GM21515 (cell line): ENCODE measurements at regions not wholly inside any gene's neighbourhood (a gene's known extent, or its start where the extent isn't known, plus 50 kb on each side); places are given as distances from the start of the nearest gene placed in this dataset.
A peak's percentile ranks its signal among the peaks of the same experiment; 100 is the strongest.
"Not testable (repeated sequence)": the region's sequence is repeated elsewhere in the genome, so short reads cannot be mapped to it uniquely, and the experiment has no call there.

Experiments
- ATAC-seq: cut with Tn5 transposase; IDR thresholded peaks from one replicate; pipeline ENCODE4 v1.9.1; 2021; ENCODE audit not compliant: unreplicated experiment

- no peak for ATAC-seq
These were observed 195.5 kb upstream of the FBXL4 start for GRCh38 chr6:99143108-99143861.

GRCh38 chr6:99141906-99142305 lies 194.2 kb upstream of the FBXL4 start:
- ATAC-seq = not testable (repeated sequence)

- ATAC-seq = no peak
These were observed 190.7 kb upstream of the FBXL4 start for GRCh38 chr6:99138445-99138844.

- no peak for ATAC-seq
These were observed 189.6 kb upstream of the FBXL4 start for GRCh38 chr6:99137314-99137713.

GRCh38 chr6:99136488-99136887 lies 188.7 kb upstream of the FBXL4 start:
- no peak for ATAC-seq

GRCh38 chr6:99132026-99132635 lies 184.4 kb upstream of the FBXL4 start:
- no peak for ATAC-seq

GRCh38 chr6:99130897-99131873 lies 183.4 kb upstream of the FBXL4 start:
- ATAC-seq = no peak

- ATAC-seq = no peak
These were observed 182.1 kb upstream of the FBXL4 start for GRCh38 chr6:99129835-99130234.

- ATAC-seq = no peak
These were observed 174.0 kb upstream of the FBXL4 start for GRCh38 chr6:99121748-99122147.

GRCh38 chr6:99120641-99121040 lies 172.9 kb upstream of the FBXL4 start:
- ATAC-seq = no peak

- ATAC-seq = peak; percentile 55
These were observed 171.6 kb upstream of the FBXL4 start for GRCh38 chr6:99119109-99120031.

GRCh38 chr6:99114769-99115406 lies 167.1 kb upstream of the FBXL4 start:
- no peak for ATAC-seq

- no peak for ATAC-seq
These were observed 163.8 kb upstream of the FBXL4 start for GRCh38 chr6:99111590-99111989.

- no peak for ATAC-seq
These were observed 162.3 kb upstream of the FBXL4 start for GRCh38 chr6:99110029-99110428.

- ATAC-seq = no peak
These were observed 156.5 kb upstream of the FBXL4 start for GRCh38 chr6:99104218-99104617.

GRCh38 chr6:99099243-99099642 lies 151.5 kb upstream of the FBXL4 start:
- no peak for ATAC-seq

GRCh38 chr6:99096170-99096569 lies 148.4 kb upstream of the FBXL4 start:
- no peak for ATAC-seq

- ATAC-seq = no peak
These were observed 145.9 kb upstream of the FBXL4 start for GRCh38 chr6:99093456-99094190.

- peak; percentile 35 for ATAC-seq
These were observed 144.7 kb upstream of the FBXL4 start for GRCh38 chr6:99092461-99092860.
